GM23338 (cell line): ENCODE measurements at regions not wholly inside any gene's neighbourhood (a gene's known extent, or its start where the extent isn't known, plus 50 kb on each side); places are given as distances from the start of the nearest gene placed in this dataset.

ENCODE experiments used
- ATAC-seq: fragments of 200-7000 bp; cut with Tn5 transposase; 3 replicates; pipeline ENCODE4 v1.9.1; 2020
- DNase-seq: peaks from one replicate; pipeline ENCODE4 v3.0.0-alpha.2; 2015; ENCODE audit warnings: low spot score
- H2AFZ ChIP-seq: fragments of 200-600 bp; sonication (generic); 2 replicates; pipeline ENCODE4 v1.8.0; 2016; ENCODE audit warnings: antibody characterized with exemption, mild to moderate bottlenecking, moderate library complexity
- H3F3A ChIP-seq: fragments of 200-600 bp; sonication (generic); replicated peaks from 2 replicates; pipeline ENCODE4 v1.8.0; 2017; ENCODE audit warnings: antibody characterized with exemption, mixed run types, low read depth
- H3K27ac ChIP-seq: fragments of 200-600 bp; sonication (generic); 2 replicates; pipeline ENCODE4 v1.6.1; 2016; ENCODE audit warnings: low read depth
- H3K27me3 ChIP-seq: fragments of 200-600 bp; sonication (generic); 2 replicates; pipeline ENCODE4 v1.8.0; 2016; ENCODE audit warnings: mild to moderate bottlenecking, mixed run types, moderate library complexity; ENCODE audit not compliant: insufficient read depth
- H3K36me3 ChIP-seq: fragments of 200-600 bp; sonication (generic); 2 replicates; pipeline ENCODE4 v1.8.0; 2016; ENCODE audit warnings: mild to moderate bottlenecking; ENCODE audit not compliant: insufficient read depth
- H3K4me1 ChIP-seq: fragments of 200-600 bp; sonication (generic); 2 replicates; pipeline ENCODE4 v1.8.0; 2016; ENCODE audit warnings: mild to moderate bottlenecking, moderate library complexity; ENCODE audit not compliant: insufficient read depth
- H3K4me2 ChIP-seq: fragments of 200-600 bp; sonication (generic); 2 replicates; pipeline ENCODE4 v1.7.1; 2017; ENCODE audit warnings: mixed run types
- H3K4me3 ChIP-seq: fragments of 200-600 bp; sonication (generic); 2 replicates; pipeline ENCODE4 v1.6.1; 2016; ENCODE audit warnings: mixed run types
- H3K79me2 ChIP-seq: fragments of 200-600 bp; sonication (generic); replicated peaks from 2 replicates; pipeline ENCODE4 v1.8.0; 2017; ENCODE audit warnings: mild to moderate bottlenecking; ENCODE audit not compliant: insufficient read depth
- H3K9me2 ChIP-seq: fragments of 200-600 bp; sonication (generic); 2 replicates; pipeline ENCODE4 v1.8.0; 2017; ENCODE audit not compliant: insufficient read depth
- H4K20me1 ChIP-seq: fragments of 200-600 bp; sonication (generic); replicated peaks from 2 replicates; pipeline ENCODE4 v1.8.0; 2017; ENCODE audit warnings: mild to moderate bottlenecking; ENCODE audit not compliant: insufficient read depth
- H3K27ac Mint-ChIP-seq: 2 replicates; pipeline ENCODE4 v1.8.0; 2020; ENCODE audit warnings: inconsistent platforms, mild to moderate bottlenecking, moderate library complexity, mixed read lengths
- H3K27me3 Mint-ChIP-seq: 3 replicates; pipeline ENCODE4 v1.8.0; 2022; ENCODE audit warnings: low read depth, mild to moderate bottlenecking, moderate library complexity, mixed read lengths, inconsistent platforms; ENCODE audit not compliant: insufficient read depth, poor library complexity
- H3K36me3 Mint-ChIP-seq: 3 replicates; pipeline ENCODE4 v1.8.0; 2021; ENCODE audit warnings: low read depth, mild to moderate bottlenecking, inconsistent platforms, moderate library complexity, mixed read lengths
- H3K4me1 Mint-ChIP-seq: 3 replicates; pipeline ENCODE4 v1.8.0; 2020; ENCODE audit warnings: mild to moderate bottlenecking, inconsistent platforms, mixed read lengths
- H3K4me3 Mint-ChIP-seq: 3 replicates; pipeline ENCODE4 v1.8.0; 2021; ENCODE audit warnings: moderate library complexity, mild to moderate bottlenecking, inconsistent platforms, mixed read lengths
- H3K9me3 Mint-ChIP-seq: 3 replicates; pipeline ENCODE4 v1.8.0; 2020; ENCODE audit warnings: moderate library complexity, mild to moderate bottlenecking, inconsistent platforms, mixed read lengths
- CREB1 ChIP-seq: fragments of 250-450 bp; sonication (Bioruptor Pico); IDR thresholded peaks from 2 replicates; pipeline ENCODE4 v1.5.0; 2020; ENCODE audit warnings: low read depth, mild to moderate bottlenecking, moderate library complexity
- EZH2 ChIP-seq: fragments of 200-600 bp; sonication (generic); IDR thresholded peaks from one replicate; pipeline ENCODE4 v1.8.0; 2017; ENCODE audit warnings: antibody characterized with exemption, mild to moderate bottlenecking, low read depth; ENCODE audit not compliant: unreplicated experiment
- NANOG ChIP-seq: IDR thresholded peaks from 2 replicates; pipeline ENCODE4 v1.6.1; 2016; ENCODE audit warnings: antibody characterized with exemption, borderline replicate concordance
- POLR2AphosphoS5 ChIP-seq: IDR thresholded peaks from 2 replicates; pipeline ENCODE4 v1.6.1; 2016; ENCODE audit warnings: antibody characterized with exemption, low read depth
- STAT1 ChIP-seq: IDR thresholded peaks from one replicate; pipeline ENCODE4 v1.6.1; 2016; ENCODE audit warnings: antibody characterized with exemption; ENCODE audit not compliant: unreplicated experiment
- ZNF331 ChIP-seq: fragments of 250-450 bp; sonication (Bioruptor Pico); IDR thresholded peaks from 2 replicates; pipeline ENCODE4 v1.5.0; 2020; ENCODE audit warnings: low read depth, mild to moderate bottlenecking, moderate library complexity
- TF ChIP-seq, protein P1 (sequence below): fragments of 250-450 bp; sonication (Bioruptor Pico); IDR thresholded peaks from 2 replicates; pipeline ENCODE4 v1.5.0; 2020; ENCODE audit warnings: mild to moderate bottlenecking, moderate library complexity
- TF ChIP-seq, protein P2 (sequence below): IDR thresholded peaks from one replicate; pipeline ENCODE4 v1.6.1; 2018; ENCODE audit warnings: antibody characterized with exemption; ENCODE audit not compliant: unreplicated experiment
- TF ChIP-seq, protein P3 (sequence below), 2 experiments: fragments of 200-600 bp in 1 of 2; sonication (generic) in 1 of 2; conservative IDR thresholded peaks; 2 replicates each; pipeline versions ENCODE4 v1.5.1 to v1.6.1; 2016 to 2017; ENCODE audit warnings: antibody characterized with exemption in 2 of 2, low read depth in 2 of 2, mild to moderate bottlenecking in 2 of 2, moderate library complexity in 1 of 2
- TF ChIP-seq, protein P4 (sequence below): IDR thresholded peaks from 2 replicates; pipeline ENCODE4 v1.6.1; 2016; ENCODE audit warnings: antibody characterized with exemption

DNA sequence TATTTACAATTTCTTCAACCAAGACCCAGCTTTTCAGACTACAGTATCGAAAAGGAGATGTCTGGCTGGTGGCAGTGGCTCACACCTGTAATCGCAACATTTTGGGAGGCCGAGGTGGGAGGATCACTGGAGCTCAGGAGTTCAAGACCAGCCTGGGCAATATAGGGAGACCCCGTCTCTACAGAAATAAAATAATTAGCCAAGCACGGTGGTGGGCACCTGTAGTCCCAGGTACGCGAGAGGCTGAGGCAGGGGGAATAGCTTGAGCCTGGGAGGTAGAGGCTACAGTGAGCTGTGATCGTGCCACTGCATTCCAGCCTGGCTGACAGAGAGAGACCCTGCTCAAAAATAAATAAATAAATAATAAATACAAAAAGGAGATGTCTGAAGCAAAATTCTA, 530.5 kb downstream of the BCL11B start (continued):
- TF ChIP-seq, protein P1, sequence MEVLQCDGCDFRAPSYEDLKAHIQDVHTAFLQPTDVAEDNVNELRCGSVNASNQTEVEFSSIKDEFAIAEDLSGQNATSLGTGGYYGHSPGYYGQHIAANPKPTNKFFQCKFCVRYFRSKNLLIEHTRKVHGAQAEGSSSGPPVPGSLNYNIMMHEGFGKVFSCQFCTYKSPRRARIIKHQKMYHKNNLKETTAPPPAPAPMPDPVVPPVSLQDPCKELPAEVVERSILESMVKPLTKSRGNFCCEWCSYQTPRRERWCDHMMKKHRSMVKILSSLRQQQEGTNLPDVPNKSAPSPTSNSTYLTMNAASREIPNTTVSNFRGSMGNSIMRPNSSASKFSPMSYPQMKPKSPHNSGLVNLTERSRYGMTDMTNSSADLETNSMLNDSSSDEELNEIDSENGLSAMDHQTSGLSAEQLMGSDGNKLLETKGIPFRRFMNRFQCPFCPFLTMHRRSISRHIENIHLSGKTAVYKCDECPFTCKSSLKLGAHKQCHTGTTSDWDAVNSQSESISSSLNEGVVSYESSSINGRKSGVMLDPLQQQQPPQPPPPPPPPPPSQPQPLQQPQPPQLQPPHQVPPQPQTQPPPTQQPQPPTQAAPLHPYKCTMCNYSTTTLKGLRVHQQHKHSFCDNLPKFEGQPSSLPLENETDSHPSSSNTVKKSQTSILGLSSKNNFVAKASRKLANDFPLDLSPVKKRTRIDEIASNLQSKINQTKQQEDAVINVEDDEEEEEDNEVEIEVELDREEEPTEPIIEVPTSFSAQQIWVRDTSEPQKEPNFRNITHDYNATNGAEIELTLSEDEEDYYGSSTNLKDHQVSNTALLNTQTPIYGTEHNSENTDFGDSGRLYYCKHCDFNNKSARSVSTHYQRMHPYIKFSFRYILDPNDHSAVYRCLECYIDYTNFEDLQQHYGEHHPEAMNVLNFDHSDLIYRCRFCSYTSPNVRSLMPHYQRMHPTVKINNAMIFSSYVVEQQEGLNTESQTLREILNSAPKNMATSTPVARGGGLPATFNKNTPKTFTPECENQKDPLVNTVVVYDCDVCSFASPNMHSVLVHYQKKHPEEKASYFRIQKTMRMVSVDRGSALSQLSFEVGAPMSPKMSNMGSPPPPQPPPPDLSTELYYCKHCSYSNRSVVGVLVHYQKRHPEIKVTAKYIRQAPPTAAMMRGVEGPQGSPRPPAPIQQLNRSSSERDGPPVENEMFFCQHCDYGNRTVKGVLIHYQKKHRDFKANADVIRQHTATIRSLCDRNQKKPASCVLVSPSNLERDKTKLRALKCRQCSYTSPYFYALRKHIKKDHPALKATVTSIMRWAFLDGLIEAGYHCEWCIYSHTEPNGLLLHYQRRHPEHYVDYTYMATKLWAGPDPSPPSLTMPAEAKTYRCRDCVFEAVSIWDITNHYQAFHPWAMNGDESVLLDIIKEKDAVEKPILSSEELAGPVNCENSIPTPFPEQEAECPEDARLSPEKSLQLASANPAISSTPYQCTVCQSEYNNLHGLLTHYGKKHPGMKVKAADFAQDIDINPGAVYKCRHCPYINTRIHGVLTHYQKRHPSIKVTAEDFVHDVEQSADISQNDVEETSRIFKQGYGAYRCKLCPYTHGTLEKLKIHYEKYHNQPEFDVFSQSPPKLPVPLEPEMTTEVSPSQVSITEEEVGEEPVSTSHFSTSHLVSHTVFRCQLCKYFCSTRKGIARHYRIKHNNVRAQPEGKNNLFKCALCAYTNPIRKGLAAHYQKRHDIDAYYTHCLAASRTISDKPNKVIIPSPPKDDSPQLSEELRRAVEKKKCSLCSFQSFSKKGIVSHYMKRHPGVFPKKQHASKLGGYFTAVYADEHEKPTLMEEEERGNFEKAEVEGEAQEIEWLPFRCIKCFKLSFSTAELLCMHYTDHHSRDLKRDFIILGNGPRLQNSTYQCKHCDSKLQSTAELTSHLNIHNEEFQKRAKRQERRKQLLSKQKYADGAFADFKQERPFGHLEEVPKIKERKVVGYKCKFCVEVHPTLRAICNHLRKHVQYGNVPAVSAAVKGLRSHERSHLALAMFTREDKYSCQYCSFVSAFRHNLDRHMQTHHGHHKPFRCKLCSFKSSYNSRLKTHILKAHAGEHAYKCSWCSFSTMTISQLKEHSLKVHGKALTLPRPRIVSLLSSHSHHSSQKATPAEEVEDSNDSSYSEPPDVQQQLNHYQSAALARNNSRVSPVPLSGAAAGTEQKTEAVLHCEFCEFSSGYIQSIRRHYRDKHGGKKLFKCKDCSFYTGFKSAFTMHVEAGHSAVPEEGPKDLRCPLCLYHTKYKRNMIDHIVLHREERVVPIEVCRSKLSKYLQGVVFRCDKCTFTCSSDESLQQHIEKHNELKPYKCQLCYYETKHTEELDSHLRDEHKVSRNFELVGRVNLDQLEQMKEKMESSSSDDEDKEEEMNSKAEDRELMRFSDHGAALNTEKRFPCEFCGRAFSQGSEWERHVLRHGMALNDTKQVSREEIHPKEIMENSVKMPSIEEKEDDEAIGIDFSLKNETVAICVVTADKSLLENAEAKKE (CRISPR knock-in tag): no peak

DNA sequence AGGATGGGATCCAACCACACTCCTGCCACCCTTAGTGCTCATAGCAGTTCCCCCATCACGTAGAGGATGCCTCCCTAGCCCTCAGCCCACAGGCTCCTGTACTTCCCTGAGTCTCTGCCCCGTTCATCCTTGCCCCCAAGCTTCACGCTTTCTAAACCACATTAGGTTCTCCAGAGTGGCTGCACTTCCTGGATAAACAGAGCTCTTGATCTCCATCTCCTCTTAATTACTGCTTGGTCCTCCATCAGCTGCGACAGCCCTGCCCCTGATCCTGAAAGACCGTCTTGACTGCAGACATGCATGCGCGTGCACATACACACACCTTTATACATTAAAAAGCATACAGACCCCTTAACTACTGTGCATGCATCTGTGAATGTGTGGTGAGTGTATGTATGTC, 530.0 kb downstream of the BCL11B start:
- no peak overlapping the region for H3K27ac ChIP-seq
- no peaks in the 10 kb centered on the region for H3K36me3 Mint-ChIP-seq
- H4K20me1 ChIP-seq: no peaks in the 10 kb centered on the region
- H3K27ac Mint-ChIP-seq: no peak overlapping the region
- no peaks in the 10 kb centered on the region for H3K4me1 ChIP-seq
- no peaks in the 10 kb centered on the region for H3F3A ChIP-seq
- no peaks in the 10 kb centered on the region for H3K9me2 ChIP-seq
- H3K4me2 ChIP-seq: no peak overlapping the region
- peaks cover 5% of the 10 kb centered on the region for H3K27me3 Mint-ChIP-seq
- ATAC-seq (no peak), DNase-seq (no peak)
- H3K27me3 ChIP-seq: no peaks in the 10 kb centered on the region
- peaks cover 2% of the 10 kb centered on the region; the same call in 1 of the 3 replicates for H3K4me1 Mint-ChIP-seq
- H3K4me3 ChIP-seq: no peak overlapping the region
- no peak overlapping the region for H3K4me3 Mint-ChIP-seq
- no peaks in the 10 kb centered on the region for H3K36me3 ChIP-seq
- H3K79me2 ChIP-seq: no peaks in the 10 kb centered on the region
- no peaks in the 10 kb centered on the region; the same call in 1 of the 3 replicates for H3K9me3 Mint-ChIP-seq
- no peak overlapping the region for H2AFZ ChIP-seq
- TF ChIP-seq ZNF331 (no peak), POLR2AphosphoS5 (no peak), STAT1 (no peak), EZH2 (no peak), NANOG (no peak), CREB1 (CRISPR knock-in tag) (no peak)
- TF ChIP-seq, protein P2, sequence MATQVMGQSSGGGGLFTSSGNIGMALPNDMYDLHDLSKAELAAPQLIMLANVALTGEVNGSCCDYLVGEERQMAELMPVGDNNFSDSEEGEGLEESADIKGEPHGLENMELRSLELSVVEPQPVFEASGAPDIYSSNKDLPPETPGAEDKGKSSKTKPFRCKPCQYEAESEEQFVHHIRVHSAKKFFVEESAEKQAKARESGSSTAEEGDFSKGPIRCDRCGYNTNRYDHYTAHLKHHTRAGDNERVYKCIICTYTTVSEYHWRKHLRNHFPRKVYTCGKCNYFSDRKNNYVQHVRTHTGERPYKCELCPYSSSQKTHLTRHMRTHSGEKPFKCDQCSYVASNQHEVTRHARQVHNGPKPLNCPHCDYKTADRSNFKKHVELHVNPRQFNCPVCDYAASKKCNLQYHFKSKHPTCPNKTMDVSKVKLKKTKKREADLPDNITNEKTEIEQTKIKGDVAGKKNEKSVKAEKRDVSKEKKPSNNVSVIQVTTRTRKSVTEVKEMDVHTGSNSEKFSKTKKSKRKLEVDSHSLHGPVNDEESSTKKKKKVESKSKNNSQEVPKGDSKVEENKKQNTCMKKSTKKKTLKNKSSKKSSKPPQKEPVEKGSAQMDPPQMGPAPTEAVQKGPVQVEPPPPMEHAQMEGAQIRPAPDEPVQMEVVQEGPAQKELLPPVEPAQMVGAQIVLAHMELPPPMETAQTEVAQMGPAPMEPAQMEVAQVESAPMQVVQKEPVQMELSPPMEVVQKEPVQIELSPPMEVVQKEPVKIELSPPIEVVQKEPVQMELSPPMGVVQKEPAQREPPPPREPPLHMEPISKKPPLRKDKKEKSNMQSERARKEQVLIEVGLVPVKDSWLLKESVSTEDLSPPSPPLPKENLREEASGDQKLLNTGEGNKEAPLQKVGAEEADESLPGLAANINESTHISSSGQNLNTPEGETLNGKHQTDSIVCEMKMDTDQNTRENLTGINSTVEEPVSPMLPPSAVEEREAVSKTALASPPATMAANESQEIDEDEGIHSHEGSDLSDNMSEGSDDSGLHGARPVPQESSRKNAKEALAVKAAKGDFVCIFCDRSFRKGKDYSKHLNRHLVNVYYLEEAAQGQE: no peak
- TF ChIP-seq, protein P3, sequence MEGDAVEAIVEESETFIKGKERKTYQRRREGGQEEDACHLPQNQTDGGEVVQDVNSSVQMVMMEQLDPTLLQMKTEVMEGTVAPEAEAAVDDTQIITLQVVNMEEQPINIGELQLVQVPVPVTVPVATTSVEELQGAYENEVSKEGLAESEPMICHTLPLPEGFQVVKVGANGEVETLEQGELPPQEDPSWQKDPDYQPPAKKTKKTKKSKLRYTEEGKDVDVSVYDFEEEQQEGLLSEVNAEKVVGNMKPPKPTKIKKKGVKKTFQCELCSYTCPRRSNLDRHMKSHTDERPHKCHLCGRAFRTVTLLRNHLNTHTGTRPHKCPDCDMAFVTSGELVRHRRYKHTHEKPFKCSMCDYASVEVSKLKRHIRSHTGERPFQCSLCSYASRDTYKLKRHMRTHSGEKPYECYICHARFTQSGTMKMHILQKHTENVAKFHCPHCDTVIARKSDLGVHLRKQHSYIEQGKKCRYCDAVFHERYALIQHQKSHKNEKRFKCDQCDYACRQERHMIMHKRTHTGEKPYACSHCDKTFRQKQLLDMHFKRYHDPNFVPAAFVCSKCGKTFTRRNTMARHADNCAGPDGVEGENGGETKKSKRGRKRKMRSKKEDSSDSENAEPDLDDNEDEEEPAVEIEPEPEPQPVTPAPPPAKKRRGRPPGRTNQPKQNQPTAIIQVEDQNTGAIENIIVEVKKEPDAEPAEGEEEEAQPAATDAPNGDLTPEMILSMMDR (conservative IDR thresholded peaks at IDR 0.05; ENCODE audit: low read depth in 2 of 2): no peak
- TF ChIP-seq, protein P4, sequence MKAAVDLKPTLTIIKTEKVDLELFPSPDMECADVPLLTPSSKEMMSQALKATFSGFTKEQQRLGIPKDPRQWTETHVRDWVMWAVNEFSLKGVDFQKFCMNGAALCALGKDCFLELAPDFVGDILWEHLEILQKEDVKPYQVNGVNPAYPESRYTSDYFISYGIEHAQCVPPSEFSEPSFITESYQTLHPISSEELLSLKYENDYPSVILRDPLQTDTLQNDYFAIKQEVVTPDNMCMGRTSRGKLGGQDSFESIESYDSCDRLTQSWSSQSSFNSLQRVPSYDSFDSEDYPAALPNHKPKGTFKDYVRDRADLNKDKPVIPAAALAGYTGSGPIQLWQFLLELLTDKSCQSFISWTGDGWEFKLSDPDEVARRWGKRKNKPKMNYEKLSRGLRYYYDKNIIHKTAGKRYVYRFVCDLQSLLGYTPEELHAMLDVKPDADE: no peak
